ENCODE measurements at regions not wholly inside any gene's neighbourhood (a gene's known extent, or its start where the extent isn't known, plus 50 kb on each side); places are given as distances from the start of the nearest gene placed in this dataset.

GRCh38 chr12:124509300-124509675 is 58.1 kb downstream of the NCOR2 start:
- Histone ChIP-seq H3K4me3 (no peak overlapping the region), H3K36me3 (no peaks in the 10 kb centered on the region), H3K4me1 (peaks cover 9 to 100% (median 72%) of the 10 kb centered on the region in 4 donors), H3K9me3 (no peaks in the 10 kb centered on the region), H3K27ac (peak overlapping the region; percentile 51), H3K27me3 (no peaks in the 10 kb centered on the region)
- no peak for DNase-seq
- intact Hi-C loops (cut with DNase I; ENCODE audit: low total_unique reads), result no loop called here
- no peak for TF ChIP-seq CTCF (IDR thresholded peaks at IDR 0.05)

GRCh38 chr12:124508381-124509079 is 58.9 kb downstream of the NCOR2 start:
- H3K4me1 ChIP-seq, result peaks cover 9 to 93% (median 66%) of the 10 kb centered on the region in 4 donors
- TF ChIP-seq CTCF (IDR thresholded peaks at IDR 0.05), result no peak

GRCh38 chr12:124507188-124508109 is 60.0 kb downstream of the NCOR2 start:
- DNase-seq, result no peak
- H3K27me3 ChIP-seq, result no peaks in the 10 kb centered on the region
- intact Hi-C loops (cut with DNase I; ENCODE audit: low total_unique reads), result no loop called here
- H3K36me3 ChIP-seq, result no peaks in the 10 kb centered on the region
- H3K4me1 ChIP-seq, result peaks cover 6 to 85% (median 55%) of the 10 kb centered on the region in 4 donors
- TF ChIP-seq CTCF (IDR thresholded peaks at IDR 0.05), result no peak
- peak overlapping the region; percentile 51 for H3K27ac ChIP-seq
- H3K9me3 ChIP-seq, result no peaks in the 10 kb centered on the region
- H3K4me3 ChIP-seq, result no peak overlapping the region

More at GRCh38 chr12:124508381-124509079, 58.9 kb downstream of the NCOR2 start:
- H3K4me3 ChIP-seq, result no peak overlapping the region
- no peaks in the 10 kb centered on the region for H3K27me3 ChIP-seq
- H3K9me3 ChIP-seq, result no peaks in the 10 kb centered on the region
- peak overlapping the region; percentile 51 for H3K27ac ChIP-seq
- no peaks in the 10 kb centered on the region for H3K36me3 ChIP-seq
- intact Hi-C loops (cut with DNase I; ENCODE audit: low total_unique reads), result no loop called here
- no peak for DNase-seq

GRCh38 chr12:124506832-124507153 is 60.6 kb downstream of the NCOR2 start:
- H3K27me3 ChIP-seq, result no peaks in the 10 kb centered on the region
- no peaks in the 10 kb centered on the region for H3K36me3 ChIP-seq
- no peak for TF ChIP-seq CTCF (IDR thresholded peaks at IDR 0.05)
- no peak overlapping the region for H3K4me3 ChIP-seq
- DNase-seq, result no peak
- intact Hi-C loops (cut with DNase I; ENCODE audit: low total_unique reads), result no loop called here
- H3K9me3 ChIP-seq, result no peaks in the 10 kb centered on the region
- peaks cover 6 to 85% (median 53%) of the 10 kb centered on the region in 4 donors for H3K4me1 ChIP-seq
- H3K27ac ChIP-seq, result peak overlapping the region; percentile 50

- no peak for TF ChIP-seq CTCF (IDR thresholded peaks at IDR 0.05)
- Histone ChIP-seq H3K27me3 (no peaks in the 10 kb centered on the region), H3K9me3 (no peaks in the 10 kb centered on the region), H3K36me3 (no peaks in the 10 kb centered on the region), H3K4me1 (peaks cover 6 to 85% (median 55%) of the 10 kb centered on the region in 4 donors), H3K4me3 (peak overlapping the region in 1 of 2 donors; percentile 15), H3K27ac (peak overlapping the region; percentile 50)
- intact Hi-C loops (cut with DNase I; ENCODE audit: low total_unique reads), result no loop called here
- DNase-seq, result peak; percentile 87
Measured at GRCh38 chr12:124506145-124506831, 61.1 kb downstream of the NCOR2 start.

All from tibial artery (tissue), 4 donors.